Ammon's horn (tissue), 1 donor: ENCODE measurements at regions not wholly inside any gene's neighbourhood (a gene's known extent, or its start where the extent isn't known, plus 50 kb on each side); places are given as distances from the start of the nearest gene placed in this dataset.

Experiments
- DNase-seq: peaks from one replicate; pipeline ENCODE4 v3.0.0-alpha.2; 2016; ENCODE audit warnings: low spot score

- DNase-seq, result peak; percentile 40
Measured at GRCh38 chr18:34639687-34640086, 70.4 kb upstream of the DTNA start.

GRCh38 chr18:34640276-34640675 is 69.8 kb upstream of the DTNA start:
- no peak for DNase-seq

- DNase-seq, result no peak
Measured at GRCh38 chr18:34643989-34644388, 66.1 kb upstream of the DTNA start.

- no peak for DNase-seq
Measured at GRCh38 chr18:34647251-34647650, 62.8 kb upstream of the DTNA start.

- DNase-seq, result no peak
Measured at GRCh38 chr18:34648269-34648985, 61.7 kb upstream of the DTNA start.

GRCh38 chr18:34649080-34649479 is 61.0 kb upstream of the DTNA start:
- DNase-seq, result no peak

GRCh38 chr18:34650121-34650545 is 60.0 kb upstream of the DTNA start:
- no peak for DNase-seq

GRCh38 chr18:34651586-34652369 is 58.3 kb upstream of the DTNA start:
- DNase-seq, result no peak

GRCh38 chr18:34655131-34655530 is 55.0 kb upstream of the DTNA start:
- DNase-seq, result no peak

GRCh38 chr18:34657860-34658500 is 52.1 kb upstream of the DTNA start:
- no peak for DNase-seq

- peak; percentile 87 for DNase-seq
Measured at GRCh38 chr18:34659579-34660517, 50.2 kb upstream of the DTNA start.
